Uterus (tissue), 3 donors: ENCODE measurements at regions not wholly inside any gene's neighbourhood (a gene's known extent, or its start where the extent isn't known, plus 50 kb on each side); places are given as distances from the start of the nearest gene placed in this dataset.

ENCODE experiments used
- DNase-seq, 2 donors: peaks; one replicate each; pipeline ENCODE4 v3.0.0-alpha.2; 2019 to 2020
- H3K27ac ChIP-seq, 2 donors: fragments of 200-600 bp; sonication (generic); 1 replicate in 1 of 2; 2 replicates in 1 of 2; pipeline ENCODE4 v1.5.1; 2016 to 2018
- H3K27me3 ChIP-seq, 2 donors: fragments of 200-600 bp; sonication (generic); one replicate each; pipeline ENCODE4 v1.5.1; 2018 to 2019; ENCODE audit warnings: control low read depth in 1 of 2
- H3K36me3 ChIP-seq, 2 donors: fragments of 200-600 bp; sonication (generic); one replicate each; pipeline ENCODE4 v1.5.1; 2019; ENCODE audit warnings: control low read depth in 1 of 2
- H3K4me1 ChIP-seq, 2 donors: fragments of 200-600 bp; sonication (generic); one replicate each; pipeline ENCODE4 v1.5.1; 2018 to 2019; ENCODE audit warnings: control low read depth in 1 of 2
- H3K4me3 ChIP-seq, 2 donors: fragments of 200-600 bp; sonication (generic); 1 replicate in 1 of 2; 2 replicates in 1 of 2; pipeline ENCODE4 v1.5.1; 2018 to 2019; ENCODE audit warnings: mild to moderate bottlenecking in 1 of 2
- H3K9me3 ChIP-seq, 2 donors: fragments of 200-600 bp; sonication (generic); one replicate each; pipeline ENCODE4 v1.5.1; 2019; ENCODE audit warnings: control low read depth in 1 of 2
- POLR2A ChIP-seq, 2 donors: fragments of 450-650 bp; IDR thresholded peaks; one replicate each; pipeline ENCODE4 v1.6.1; 2016; ENCODE audit warnings: antibody characterized with exemption in 2 of 2, mild to moderate bottlenecking in 1 of 2, moderate library complexity in 1 of 2
- intact Hi-C: fragments of 100-400 bp; cut with DNase I; formaldehyde crosslinking; loops from one replicate; pipeline ENCODE4 v1.15.1; 2023; ENCODE audit warnings: low total_unique reads
- TF ChIP-seq, protein P1 (sequence below), 4 experiments: fragments of 200-600 bp in 2 of 4; fragments of 450-650 bp in 2 of 4; sonication (generic) in 2 of 4; IDR thresholded peaks; one replicate each; pipeline ENCODE4 v1.5.1; 2016 to 2019; ENCODE audit warnings: antibody characterized with exemption in 4 of 4, mild to moderate bottlenecking in 2 of 4, moderate library complexity in 1 of 4
- donor health status: DM: yes; HTN: yes; CAD: no.

DNA sequence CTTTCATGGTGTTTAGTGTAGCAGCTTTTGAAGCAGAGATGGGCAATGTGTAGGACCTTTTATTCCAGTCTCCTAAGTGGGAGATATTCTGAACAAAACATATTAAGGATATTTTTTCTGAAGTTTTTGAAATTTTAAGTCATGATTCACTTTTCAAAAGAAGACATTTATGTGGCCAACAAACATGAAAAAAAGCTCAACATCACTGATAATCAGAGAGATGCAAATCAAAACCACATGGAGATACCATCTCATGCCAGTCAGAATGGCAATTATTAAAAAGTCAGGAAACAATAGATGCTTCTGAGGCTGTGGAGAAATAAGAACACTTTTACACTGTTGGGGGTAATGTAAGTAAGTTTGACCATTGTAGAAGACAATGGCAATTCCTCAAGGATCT lies 76.0 kb downstream of the FAT4 start:
- no peaks in the 10 kb centered on the region for H3K9me3 ChIP-seq
- intact Hi-C loops, result no loop called here
- H3K36me3 ChIP-seq, result no peaks in the 10 kb centered on the region
- H3K4me3 ChIP-seq, result no peak overlapping the region
- TF ChIP-seq, protein P1, sequence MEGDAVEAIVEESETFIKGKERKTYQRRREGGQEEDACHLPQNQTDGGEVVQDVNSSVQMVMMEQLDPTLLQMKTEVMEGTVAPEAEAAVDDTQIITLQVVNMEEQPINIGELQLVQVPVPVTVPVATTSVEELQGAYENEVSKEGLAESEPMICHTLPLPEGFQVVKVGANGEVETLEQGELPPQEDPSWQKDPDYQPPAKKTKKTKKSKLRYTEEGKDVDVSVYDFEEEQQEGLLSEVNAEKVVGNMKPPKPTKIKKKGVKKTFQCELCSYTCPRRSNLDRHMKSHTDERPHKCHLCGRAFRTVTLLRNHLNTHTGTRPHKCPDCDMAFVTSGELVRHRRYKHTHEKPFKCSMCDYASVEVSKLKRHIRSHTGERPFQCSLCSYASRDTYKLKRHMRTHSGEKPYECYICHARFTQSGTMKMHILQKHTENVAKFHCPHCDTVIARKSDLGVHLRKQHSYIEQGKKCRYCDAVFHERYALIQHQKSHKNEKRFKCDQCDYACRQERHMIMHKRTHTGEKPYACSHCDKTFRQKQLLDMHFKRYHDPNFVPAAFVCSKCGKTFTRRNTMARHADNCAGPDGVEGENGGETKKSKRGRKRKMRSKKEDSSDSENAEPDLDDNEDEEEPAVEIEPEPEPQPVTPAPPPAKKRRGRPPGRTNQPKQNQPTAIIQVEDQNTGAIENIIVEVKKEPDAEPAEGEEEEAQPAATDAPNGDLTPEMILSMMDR (IDR thresholded peaks at IDR 0.05), result no peak
- TF ChIP-seq POLR2A (IDR thresholded peaks at IDR 0.05), result no peak
- peak overlapping the region in 1 of 2 donors; percentile 81 for H3K27ac ChIP-seq
- H3K4me1 ChIP-seq, result no peaks in the 10 kb centered on the region
- H3K27me3 ChIP-seq, result no peaks in the 10 kb centered on the region
- no peak for DNase-seq

DNA sequence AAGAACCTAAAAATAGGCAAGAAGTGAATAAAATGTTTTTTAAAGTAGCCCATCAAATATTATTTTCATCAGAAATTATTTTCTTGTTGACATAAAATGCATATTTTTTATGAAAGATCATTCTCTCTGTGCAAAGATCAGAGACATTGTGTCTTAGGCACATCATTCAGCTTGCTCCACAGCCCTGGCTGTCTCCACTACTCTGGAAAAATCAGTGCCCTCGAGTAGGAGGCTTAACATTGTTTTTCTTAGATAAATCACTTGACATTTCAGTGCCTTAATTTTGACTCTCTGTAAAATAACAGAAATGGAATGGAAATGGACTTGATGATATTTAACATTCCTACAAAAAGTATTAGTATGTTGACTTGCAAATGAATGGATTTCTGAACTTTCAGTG lies 77.9 kb downstream of the FAT4 start:
- no peak for DNase-seq
- intact Hi-C loops, result no loop called here
- Histone ChIP-seq H3K36me3 (no peaks in the 10 kb centered on the region), H3K27me3 (no peaks in the 10 kb centered on the region), H3K27ac (no peak overlapping the region), H3K9me3 (no peaks in the 10 kb centered on the region), H3K4me1 (peaks cover 0 to 4% of the 10 kb centered on the region in 2 donors), H3K4me3 (no peak overlapping the region)
- no peak for TF ChIP-seq POLR2A (IDR thresholded peaks at IDR 0.05)
- TF ChIP-seq, protein P1 (IDR thresholded peaks at IDR 0.05), result no peak

DNA sequence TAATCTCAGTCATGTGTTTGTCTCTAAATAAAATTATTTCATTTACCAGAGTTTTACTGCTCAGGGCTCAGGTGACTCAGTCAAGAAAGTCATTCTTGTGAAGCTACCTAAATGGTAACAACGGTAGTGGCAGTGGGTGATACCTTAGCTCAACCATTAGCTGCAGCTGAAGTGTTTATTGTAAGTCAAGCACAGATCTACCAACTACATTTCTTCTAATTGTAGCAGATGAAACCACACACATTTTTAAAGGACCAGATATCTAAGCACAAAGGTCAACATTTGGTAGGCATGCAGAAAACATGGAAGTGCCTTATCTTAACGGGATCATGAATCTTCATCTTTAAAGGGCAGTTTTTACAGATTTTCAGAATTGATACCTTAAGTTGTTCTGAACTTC lies 79.1 kb downstream of the FAT4 start:
- H3K9me3 ChIP-seq, result no peaks in the 10 kb centered on the region
- DNase-seq, result no peak
- H3K4me3 ChIP-seq, result no peak overlapping the region
- H3K36me3 ChIP-seq, result no peaks in the 10 kb centered on the region
- intact Hi-C loops, result no loop called here
- H3K27me3 ChIP-seq, result no peaks in the 10 kb centered on the region
- TF ChIP-seq, protein P1 (IDR thresholded peaks at IDR 0.05), result no peak
- TF ChIP-seq POLR2A (IDR thresholded peaks at IDR 0.05), result no peak
- no peak overlapping the region for H3K27ac ChIP-seq
- peaks cover 0 to 6% of the 10 kb centered on the region in 2 donors for H3K4me1 ChIP-seq

GRCh38 chr4:125397226-125397625 lies 82.5 kb downstream of the FAT4 start:
- Histone ChIP-seq H3K27ac (no peak overlapping the region), H3K27me3 (no peaks in the 10 kb centered on the region), H3K36me3 (no peaks in the 10 kb centered on the region), H3K9me3 (no peaks in the 10 kb centered on the region), H3K4me1 (peaks cover 0 to 6% of the 10 kb centered on the region in 2 donors), H3K4me3 (no peak overlapping the region)
- intact Hi-C loops, result no loop called here
- DNase-seq, result no peak
- no peak for TF ChIP-seq POLR2A (IDR thresholded peaks at IDR 0.05)
- TF ChIP-seq, protein P1 (IDR thresholded peaks at IDR 0.05), result no peak

DNA sequence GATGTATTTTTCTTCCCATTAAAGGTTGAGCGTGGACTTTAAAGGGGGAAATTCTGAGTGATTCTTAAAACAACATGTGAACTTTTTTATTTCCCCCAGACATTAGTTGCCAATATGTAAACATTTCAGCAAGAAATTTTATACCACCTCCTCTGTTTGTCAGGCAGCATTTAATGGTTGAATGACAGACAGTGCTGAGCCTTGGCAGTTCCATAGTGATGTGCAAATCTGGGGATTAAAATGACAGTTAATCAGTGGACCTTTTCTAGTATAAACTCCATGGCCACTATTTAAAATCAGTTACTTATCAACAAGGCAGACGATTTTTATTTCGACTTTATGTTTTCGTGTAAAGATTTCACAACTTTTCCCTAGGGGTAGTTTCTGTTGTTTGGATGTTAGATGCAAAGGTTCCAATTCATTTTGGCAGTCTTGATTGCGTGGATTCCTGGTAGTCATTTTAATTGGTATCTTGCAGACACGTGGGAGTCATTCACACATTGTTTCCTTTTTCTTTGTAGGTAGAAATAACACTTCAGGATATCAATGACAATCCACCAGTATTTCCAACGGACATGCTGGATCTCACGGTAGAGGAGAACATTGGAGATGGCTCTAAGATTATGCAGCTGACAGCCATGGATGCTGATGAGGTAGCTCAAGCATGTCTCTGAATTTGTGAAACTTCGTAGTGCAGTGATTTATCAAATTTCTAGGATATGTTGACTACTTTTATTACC lies 83.7 kb downstream of the FAT4 start:
- peaks cover 0 to 6% of the 10 kb centered on the region in 2 donors for H3K4me1 ChIP-seq
- no peaks in the 10 kb centered on the region for H3K27me3 ChIP-seq
- TF ChIP-seq, protein P1 (IDR thresholded peaks at IDR 0.05), result no peak
- TF ChIP-seq POLR2A (IDR thresholded peaks at IDR 0.05), result no peak
- H3K4me3 ChIP-seq, result no peak overlapping the region
- no peaks in the 10 kb centered on the region for H3K9me3 ChIP-seq
- intact Hi-C loops, result no loop called here
- DNase-seq, result no peak
- H3K27ac ChIP-seq, result peak overlapping the region in 1 of 2 donors; percentile 49
- no peaks in the 10 kb centered on the region for H3K36me3 ChIP-seq
